ENCODE measurements at regions not wholly inside any gene's neighbourhood (a gene's known extent, or its start where the extent isn't known, plus 50 kb on each side); places are given as distances from the start of the nearest gene placed in this dataset.

- TF ChIP-seq RAD21 (conservative IDR thresholded peaks at IDR 0.05) (no peak), TAF1 (IDR thresholded peaks at IDR 0.05; ENCODE audit: low read depth) (no peak), MXI1 (conservative IDR thresholded peaks at IDR 0.05; ENCODE audit: poor library complexity, severe bottlenecking) (no peak)
These were observed 1115.4 kb downstream of the SLITRK1 start for GRCh38 chr13:82766732-82767321.

GRCh38 chr13:82758044-82758443 is 1124.2 kb downstream of the SLITRK1 start:
- H3K9me3 ChIP-seq (ENCODE audit: low read length): no peaks in the 10 kb centered on the region
- no peak overlapping the region for H2AFZ ChIP-seq (ENCODE audit: low read depth, low read length)
- no peaks in the 10 kb centered on the region for H3K36me3 ChIP-seq (ENCODE audit: insufficient read depth, low read length)
- TF ChIP-seq POLR2AphosphoS5 (IDR thresholded peaks at IDR 0.05): no peak
- no peak for TF ChIP-seq SMC3 (conservative IDR thresholded peaks at IDR 0.05; ENCODE audit: poor library complexity)
- TF ChIP-seq RAD21 (conservative IDR thresholded peaks at IDR 0.05): no peak
- TF ChIP-seq TAF1 (IDR thresholded peaks at IDR 0.05; ENCODE audit: low read depth): no peak
- no peak for TF ChIP-seq EP300 (conservative IDR thresholded peaks at IDR 0.05; ENCODE audit: poor library complexity, severe bottlenecking)
- TF ChIP-seq MXI1 (conservative IDR thresholded peaks at IDR 0.05; ENCODE audit: poor library complexity, severe bottlenecking): no peak
- TF ChIP-seq, protein P1, sequence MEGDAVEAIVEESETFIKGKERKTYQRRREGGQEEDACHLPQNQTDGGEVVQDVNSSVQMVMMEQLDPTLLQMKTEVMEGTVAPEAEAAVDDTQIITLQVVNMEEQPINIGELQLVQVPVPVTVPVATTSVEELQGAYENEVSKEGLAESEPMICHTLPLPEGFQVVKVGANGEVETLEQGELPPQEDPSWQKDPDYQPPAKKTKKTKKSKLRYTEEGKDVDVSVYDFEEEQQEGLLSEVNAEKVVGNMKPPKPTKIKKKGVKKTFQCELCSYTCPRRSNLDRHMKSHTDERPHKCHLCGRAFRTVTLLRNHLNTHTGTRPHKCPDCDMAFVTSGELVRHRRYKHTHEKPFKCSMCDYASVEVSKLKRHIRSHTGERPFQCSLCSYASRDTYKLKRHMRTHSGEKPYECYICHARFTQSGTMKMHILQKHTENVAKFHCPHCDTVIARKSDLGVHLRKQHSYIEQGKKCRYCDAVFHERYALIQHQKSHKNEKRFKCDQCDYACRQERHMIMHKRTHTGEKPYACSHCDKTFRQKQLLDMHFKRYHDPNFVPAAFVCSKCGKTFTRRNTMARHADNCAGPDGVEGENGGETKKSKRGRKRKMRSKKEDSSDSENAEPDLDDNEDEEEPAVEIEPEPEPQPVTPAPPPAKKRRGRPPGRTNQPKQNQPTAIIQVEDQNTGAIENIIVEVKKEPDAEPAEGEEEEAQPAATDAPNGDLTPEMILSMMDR (IDR thresholded peaks at IDR 0.05; ENCODE audit: poor library complexity, severe bottlenecking): no peak
- no peak for TF ChIP-seq REST (IDR thresholded peaks at IDR 0.05; ENCODE audit: borderline replicate concordance)
- TF ChIP-seq EZH2 (IDR thresholded peaks at IDR 0.05; ENCODE audit: borderline replicate concordance, insufficient read depth, low read length, poor library complexity, severe bottlenecking): no peak
- no peaks in the 10 kb centered on the region for H4K20me1 ChIP-seq (ENCODE audit: insufficient read depth)
- H3K27ac ChIP-seq (ENCODE audit: low read length): no peak overlapping the region
- H3K9ac ChIP-seq (ENCODE audit: low read length): no peak overlapping the region
- H3K27me3 ChIP-seq (ENCODE audit: insufficient read depth, low read depth, low read length): no peaks in the 10 kb centered on the region
- H3F3A ChIP-seq (ENCODE audit: insufficient read depth, low read length, poor library complexity, severe bottlenecking): no peaks in the 10 kb centered on the region
- no peak overlapping the region for H3K4me2 ChIP-seq (ENCODE audit: low read length)
- no peak overlapping the region for H3K4me3 ChIP-seq (ENCODE audit: low read length)
- no peaks in the 10 kb centered on the region for H3K9me2 ChIP-seq (ENCODE audit: insufficient read depth, low read length)
- no peaks in the 10 kb centered on the region for H3K79me2 ChIP-seq (replicated peaks; ENCODE audit: insufficient read depth, low read length)

More at GRCh38 chr13:82766732-82767321, 1115.4 kb downstream of the SLITRK1 start:
- Histone ChIP-seq H3K27ac (ENCODE audit: low read length) (no peak overlapping the region), H3K9me3 (ENCODE audit: low read length) (peaks cover 4% of the 10 kb centered on the region), H3K27me3 (ENCODE audit: insufficient read depth, low read depth, low read length) (no peaks in the 10 kb centered on the region), H2AFZ (ENCODE audit: low read depth, low read length) (no peak overlapping the region), H3K9me2 (ENCODE audit: insufficient read depth, low read length) (no peaks in the 10 kb centered on the region), H3K36me3 (ENCODE audit: insufficient read depth, low read length) (no peaks in the 10 kb centered on the region), H4K20me1 (ENCODE audit: insufficient read depth) (no peaks in the 10 kb centered on the region), H3K79me2 (replicated peaks; ENCODE audit: insufficient read depth, low read length) (no peaks in the 10 kb centered on the region), H3F3A (ENCODE audit: insufficient read depth, low read length, poor library complexity, severe bottlenecking) (no peaks in the 10 kb centered on the region), H3K9ac (ENCODE audit: low read length) (no peak overlapping the region), H3K4me2 (ENCODE audit: low read length) (no peak overlapping the region), H3K4me3 (ENCODE audit: low read length) (no peak overlapping the region)
